GM23248 (cell line): ENCODE measurements at regions not wholly inside any gene's neighbourhood (a gene's known extent, or its start where the extent isn't known, plus 50 kb on each side); places are given as distances from the start of the nearest gene placed in this dataset.

Experiments
- DNase-seq: peaks from one replicate; pipeline ENCODE4 v3.0.0-alpha.2; 2015
- H2AFZ ChIP-seq: fragments of 200-600 bp; sonication (generic); 2 replicates; pipeline ENCODE4 v1.6.1; 2016; ENCODE audit warnings: antibody characterized with exemption
- H3F3A ChIP-seq: fragments of 200-600 bp; sonication (generic); 2 replicates; pipeline ENCODE4 v1.6.1; 2016; ENCODE audit warnings: mild to moderate bottlenecking, antibody characterized with exemption, mixed run types; ENCODE audit not compliant: insufficient read depth
- H3K27ac ChIP-seq: fragments of 200-600 bp; sonication (generic); 2 replicates; pipeline ENCODE4 v1.5.1; 2016; ENCODE audit warnings: mild to moderate bottlenecking
- H3K27me3 ChIP-seq: fragments of 200-600 bp; sonication (generic); replicated peaks from 2 replicates; pipeline ENCODE4 v1.6.1; 2016; ENCODE audit warnings: mild to moderate bottlenecking; ENCODE audit not compliant: insufficient read depth
- H3K36me3 ChIP-seq: fragments of 200-600 bp; sonication (generic); 2 replicates; pipeline ENCODE4 v1.6.1; 2016; ENCODE audit warnings: low read depth, mild to moderate bottlenecking
- H3K4me1 ChIP-seq: fragments of 200-600 bp; sonication (generic); 2 replicates; pipeline ENCODE4 v1.6.1; 2016; ENCODE audit warnings: mild to moderate bottlenecking; ENCODE audit not compliant: insufficient read depth
- H3K4me2 ChIP-seq: fragments of 200-600 bp; sonication (generic); one replicate; pipeline ENCODE4 v1.6.1; 2016; ENCODE audit warnings: mild to moderate bottlenecking; ENCODE audit not compliant: unreplicated experiment
- H3K4me3 ChIP-seq: fragments of 200-600 bp; sonication (generic); 2 replicates; pipeline ENCODE4 v1.5.1; 2016; ENCODE audit warnings: mild to moderate bottlenecking
- H3K79me2 ChIP-seq: fragments of 200-600 bp; sonication (generic); 2 replicates; pipeline ENCODE4 v1.6.1; 2016; ENCODE audit warnings: mild to moderate bottlenecking; ENCODE audit not compliant: insufficient read depth
- H3K9ac ChIP-seq: fragments of 200-600 bp; sonication (generic); 2 replicates; pipeline ENCODE4 v1.6.1; 2016; ENCODE audit warnings: mild to moderate bottlenecking
- H3K9me2 ChIP-seq: fragments of 200-600 bp; sonication (generic); 2 replicates; pipeline ENCODE4 v1.6.1; 2016; ENCODE audit warnings: mixed run types, mild to moderate bottlenecking, moderate library complexity; ENCODE audit not compliant: insufficient read depth
- H3K9me3 ChIP-seq: fragments of 200-600 bp; sonication (generic); one replicate; pipeline ENCODE4 v1.6.1; 2017; ENCODE audit warnings: low read depth
- H4K20me1 ChIP-seq: fragments of 200-600 bp; sonication (generic); 2 replicates; pipeline ENCODE4 v1.6.0; 2016; ENCODE audit not compliant: insufficient read depth
- EZH2 ChIP-seq: fragments of 200-600 bp; sonication (generic); IDR thresholded peaks from 2 replicates; pipeline ENCODE4 v1.6.1; 2018; ENCODE audit warnings: antibody characterized with exemption, mild to moderate bottlenecking; ENCODE audit not compliant: insufficient read depth, poor library complexity, severe bottlenecking
- EZH2phosphoT487 ChIP-seq: fragments of 200-600 bp; sonication (generic); IDR thresholded peaks from 2 replicates; pipeline ENCODE4 v1.6.1; 2018; ENCODE audit warnings: antibody characterized with exemption, moderate library complexity, mild to moderate bottlenecking, low read depth; ENCODE audit not compliant: insufficient read depth
- WGBS, 2 experiments: methylation state at CpG; one replicate each; pipeline ENCODE4 v1.1.6; 2015 to 2017; ENCODE audit warnings: low lambda C conversion rate in 2 of 2, low coverage in 1 of 2; ENCODE audit errors: missing lambda C conversion rate in 2 of 2; 5-methylcytosine and 5-hydroxymethylcytosine counted together
- in situ Hi-C: fragments of 300-500 bp; cut with MboI; formaldehyde crosslinking; loops from 2 replicates; pipeline ENCODE4 v1.15.0; 2020

DNA sequence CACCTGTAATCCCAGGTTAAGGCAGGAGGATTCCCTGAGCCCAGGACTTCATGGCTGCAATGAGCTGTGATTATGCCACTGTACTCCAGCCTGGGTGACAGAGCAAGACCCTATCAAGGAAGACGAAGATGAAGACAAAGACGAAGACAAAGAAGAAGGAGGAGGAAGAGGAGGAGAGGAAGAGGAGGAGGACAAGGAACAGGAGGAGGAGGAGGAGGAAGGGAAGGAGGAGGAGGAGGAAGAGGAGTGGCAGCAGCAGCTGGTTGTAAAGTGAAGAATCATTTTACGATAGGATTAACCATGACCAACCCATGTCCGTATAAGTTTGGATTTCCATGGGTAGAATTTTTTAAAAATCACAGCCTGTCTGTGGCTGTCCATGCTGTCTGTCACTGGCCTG, 316.8 kb upstream of the TNRC6C start:
- Histone ChIP-seq H3K4me1 (no peaks in the 10 kb centered on the region), H3F3A (no peaks in the 10 kb centered on the region), H3K27me3 (peaks cover 56% of the 10 kb centered on the region), H3K79me2 (no peaks in the 10 kb centered on the region), H3K36me3 (no peaks in the 10 kb centered on the region), H4K20me1 (no peaks in the 10 kb centered on the region), H3K27ac (no peak overlapping the region), H3K9me2 (no peaks in the 10 kb centered on the region), H3K4me2 (no peak overlapping the region), H3K9me3 (no peaks in the 10 kb centered on the region), H3K9ac (no peak overlapping the region), H3K4me3 (no peak overlapping the region), H2AFZ (no peak overlapping the region)
- 78 to 87% methylated on average over 4 of the region's 4 CpGs for WGBS, 2 experiments
- no peak for DNase-seq
- TF ChIP-seq EZH2phosphoT487, result no peak
- TF ChIP-seq EZH2, result no peak
- in situ Hi-C loops, result no loop called here

DNA sequence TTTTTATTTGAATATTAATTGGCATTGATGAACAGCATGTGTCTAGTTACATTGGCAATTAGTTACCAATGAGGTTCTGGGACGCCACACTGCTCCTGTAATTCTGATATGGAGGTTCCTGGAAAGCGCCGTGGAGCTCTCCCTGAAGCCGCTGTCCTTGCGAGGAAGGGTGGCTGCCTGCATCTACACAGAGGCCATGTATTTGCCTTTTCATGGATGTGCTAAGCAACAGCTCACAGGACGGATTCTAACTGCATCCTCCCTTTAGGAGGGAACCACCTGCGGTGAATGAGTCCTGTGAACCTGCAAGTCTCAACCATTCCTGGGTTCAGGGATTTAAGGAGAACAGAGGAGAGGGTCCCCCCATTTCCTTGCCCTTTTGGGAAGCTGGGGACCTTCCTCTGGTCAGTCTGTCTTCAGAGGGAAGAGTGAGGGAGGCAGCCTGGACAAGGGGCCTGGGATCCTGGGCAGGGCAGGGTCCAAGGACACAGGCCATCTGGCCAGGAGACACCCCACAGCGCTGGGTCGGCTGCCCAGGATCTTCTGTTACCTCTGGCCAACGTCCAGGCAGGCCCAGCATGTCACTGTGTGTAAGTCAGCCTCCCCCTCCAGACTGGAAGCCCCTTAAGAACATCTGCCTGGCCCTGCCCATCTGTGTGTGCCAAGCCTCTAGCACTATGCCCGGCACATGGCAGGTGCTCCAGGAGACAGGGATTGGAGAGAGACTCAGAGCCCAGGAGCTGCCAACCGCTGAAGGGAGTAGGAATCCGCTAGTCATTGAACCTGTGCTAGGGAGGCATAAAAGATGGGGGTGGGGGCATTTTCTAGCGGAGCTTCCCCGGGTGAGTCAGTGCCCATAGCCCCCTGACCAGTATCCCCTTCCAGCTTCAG, 314.1 kb upstream of the TNRC6C start:
- Histone ChIP-seq H3K4me2 (no peak overlapping the region), H3K27me3 (peaks cover 44% of the 10 kb centered on the region), H3K9me2 (no peaks in the 10 kb centered on the region), H4K20me1 (no peaks in the 10 kb centered on the region), H3K36me3 (no peaks in the 10 kb centered on the region), H3K4me3 (no peak overlapping the region), H2AFZ (no peak overlapping the region), H3K27ac (no peak overlapping the region), H3K79me2 (no peaks in the 10 kb centered on the region), H3K9me3 (no peaks in the 10 kb centered on the region), H3F3A (no peaks in the 10 kb centered on the region), H3K4me1 (no peaks in the 10 kb centered on the region), H3K9ac (no peak overlapping the region)
- in situ Hi-C loops, result no loop called here
- DNase-seq, result no peak
- TF ChIP-seq EZH2phosphoT487 (no peak), EZH2 (no peak)
- WGBS, 2 experiments, result 51 to 55% methylated on average over 15 of the region's 15 CpGs

DNA sequence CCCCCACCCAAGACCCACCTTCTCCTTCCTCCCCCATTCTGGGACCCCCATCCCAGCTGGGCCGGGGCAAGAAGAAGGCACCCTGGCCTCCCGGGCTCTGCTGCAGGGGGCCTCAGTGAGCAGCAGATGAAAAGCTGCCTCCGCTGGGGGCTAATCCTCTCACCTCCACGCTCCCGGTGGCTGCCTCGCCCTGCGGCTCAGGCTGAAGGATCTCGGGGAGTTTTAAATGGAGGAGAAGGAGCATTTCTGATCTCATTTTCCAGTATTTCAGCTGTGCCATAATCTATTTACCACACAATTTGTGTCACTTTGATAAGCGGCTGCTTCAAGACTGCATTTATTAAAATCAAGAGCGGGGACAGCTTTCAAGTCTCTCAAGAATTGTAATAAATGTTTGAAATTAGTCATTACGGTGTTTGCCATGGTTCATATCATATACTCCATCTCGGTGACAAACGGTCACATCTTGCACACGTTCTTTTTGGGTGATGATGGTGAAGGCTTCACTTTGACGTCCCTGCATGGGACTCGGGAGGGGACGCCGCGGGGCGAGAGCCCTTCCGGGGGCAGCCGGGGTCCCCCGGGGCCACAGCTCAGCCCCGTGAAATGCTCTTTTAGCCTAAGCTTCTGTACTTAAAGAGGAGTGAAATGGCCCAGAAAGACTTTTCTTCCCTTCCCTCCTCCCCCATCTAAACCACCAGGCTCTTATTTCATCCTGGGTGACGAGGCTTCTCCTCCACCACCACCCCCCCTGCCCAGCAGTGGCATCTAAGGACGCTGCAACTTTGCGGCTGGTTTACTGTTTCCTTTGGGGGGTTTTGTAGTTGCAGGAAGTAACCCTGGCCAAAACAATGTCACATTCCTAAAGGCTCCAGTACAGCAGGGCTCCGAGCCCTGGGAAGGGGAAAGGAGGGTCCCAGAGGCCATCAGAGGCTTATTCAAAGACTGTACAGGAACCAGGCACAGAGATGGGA, 313.1 kb upstream of the TNRC6C start:
- Histone ChIP-seq H4K20me1 (no peaks in the 10 kb centered on the region), H3K4me1 (no peaks in the 10 kb centered on the region), H3K9me3 (no peaks in the 10 kb centered on the region), H3K4me2 (no peak overlapping the region), H3K27ac (no peak overlapping the region), H3K27me3 (peaks cover 38% of the 10 kb centered on the region), H2AFZ (no peak overlapping the region), H3K9me2 (no peaks in the 10 kb centered on the region), H3K36me3 (no peaks in the 10 kb centered on the region), H3K79me2 (no peaks in the 10 kb centered on the region), H3K9ac (no peak overlapping the region), H3F3A (no peaks in the 10 kb centered on the region), H3K4me3 (no peak overlapping the region)
- in situ Hi-C loops, result no loop called here
- DNase-seq, result no peak
- no peak for TF ChIP-seq EZH2phosphoT487
- no peak for TF ChIP-seq EZH2
- WGBS, 2 experiments, result 59 to 64% methylated on average over 24 to 28 of the region's 28 CpGs

DNA sequence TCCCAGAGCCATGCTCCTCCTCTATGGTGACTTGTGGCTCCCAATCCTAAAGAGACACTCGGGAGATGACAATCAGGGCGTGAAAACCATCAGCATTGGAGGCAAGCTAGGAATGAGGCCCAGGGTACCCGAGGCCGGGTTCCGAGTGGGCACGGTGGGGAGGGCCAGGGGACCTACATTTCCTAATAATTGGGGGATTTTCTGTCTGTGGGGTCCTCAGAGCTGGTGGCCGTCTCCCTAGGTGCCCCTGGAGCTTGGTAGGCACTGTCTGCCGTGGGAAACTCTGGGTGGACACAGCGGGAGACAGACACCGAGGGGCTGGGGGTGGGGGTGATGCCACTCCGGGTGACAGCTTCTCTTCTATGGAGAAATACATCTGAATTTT, 312.5 kb upstream of the TNRC6C start:
- no peaks in the 10 kb centered on the region for H3F3A ChIP-seq
- no peaks in the 10 kb centered on the region for H3K9me3 ChIP-seq
- no peak overlapping the region for H3K4me2 ChIP-seq
- H3K27me3 ChIP-seq, result peaks cover 38% of the 10 kb centered on the region
- in situ Hi-C loops, result no loop called here
- no peak overlapping the region for H3K27ac ChIP-seq
- H2AFZ ChIP-seq, result no peak overlapping the region
- H3K36me3 ChIP-seq, result no peaks in the 10 kb centered on the region
- H3K9ac ChIP-seq, result no peak overlapping the region
- H3K79me2 ChIP-seq, result no peaks in the 10 kb centered on the region
- H3K9me2 ChIP-seq, result no peaks in the 10 kb centered on the region
- TF ChIP-seq EZH2 (no peak), EZH2phosphoT487 (no peak)
- no peak for DNase-seq
- 63 to 72% methylated on average over 11 of the region's 11 CpGs for WGBS, 2 experiments
- H4K20me1 ChIP-seq, result no peaks in the 10 kb centered on the region
- H3K4me3 ChIP-seq, result no peak overlapping the region
- H3K4me1 ChIP-seq, result no peaks in the 10 kb centered on the region
